T-helper 2 cell (primary cell): ENCODE measurements at regions not wholly inside any gene's neighbourhood (a gene's known extent, or its start where the extent isn't known, plus 50 kb on each side); places are given as distances from the start of the nearest gene placed in this dataset.
"Not testable (repeated sequence)": the region's sequence is repeated elsewhere in the genome, so short reads cannot be mapped to it uniquely, and the experiment has no call there.

Experiments used
- DNase-seq, 5 experiments: peaks; one replicate each; pipeline versions ENCODE4 v3.0.0 to v3.0.0-alpha.2; 2012 to 2022

GRCh38 chr12:68387338-68387737 is 55.2 kb upstream of the MDM1 start:
- DNase-seq, result peak in 1 of 5 experiments; percentile 38

GRCh38 chr12:68389305-68389704 is 57.1 kb upstream of the MDM1 start:
- no peak for DNase-seq

GRCh38 chr12:68391937-68392336 is 59.8 kb upstream of the MDM1 start:
- DNase-seq, result no peak

- DNase-seq, result no peak
Measured at GRCh38 chr12:68392376-68392775, 60.2 kb upstream of the MDM1 start.

- DNase-seq, result no peak
Measured at GRCh38 chr12:68393417-68393816, 61.3 kb upstream of the MDM1 start.

GRCh38 chr12:68397566-68398158 is 65.5 kb upstream of the MDM1 start:
- DNase-seq, result no peak

GRCh38 chr12:68398689-68399088 is 66.5 kb upstream of the MDM1 start:
- DNase-seq, result not testable (repeated sequence)

- no peak for DNase-seq
Measured at GRCh38 chr12:68400226-68400829, 68.2 kb upstream of the MDM1 start.

GRCh38 chr12:68402422-68402821 is 70.3 kb upstream of the MDM1 start:
- DNase-seq, result no peak

GRCh38 chr12:68403296-68403695 is 71.1 kb upstream of the MDM1 start:
- peak in 1 of 5 experiments; percentile 20 for DNase-seq

GRCh38 chr12:68403711-68404110 is 71.5 kb upstream of the MDM1 start:
- no peak for DNase-seq

- no peak for DNase-seq
Measured at GRCh38 chr12:68405343-68405781, 73.2 kb upstream of the MDM1 start.

GRCh38 chr12:68406134-68406576 is 74.0 kb upstream of the MDM1 start:
- DNase-seq, result no peak

- no peak for DNase-seq
Measured at GRCh38 chr12:68406911-68407310, 74.7 kb upstream of the MDM1 start.

GRCh38 chr12:68410018-68410660 is 78.0 kb upstream of the MDM1 start:
- no peak for DNase-seq

- no peak for DNase-seq
Measured at GRCh38 chr12:68411371-68411770, 79.2 kb upstream of the MDM1 start.

- no peak for DNase-seq
Measured at GRCh38 chr12:68414988-68415387, 82.8 kb upstream of the MDM1 start.

- no peak for DNase-seq
Measured at GRCh38 chr12:68416350-68416749, 84.2 kb upstream of the MDM1 start.

- DNase-seq, result no peak
Measured at GRCh38 chr12:68416826-68417225, 84.7 kb upstream of the MDM1 start.

GRCh38 chr12:68418137-68418460 is 85.9 kb upstream of the MDM1 start:
- no peak for DNase-seq

GRCh38 chr12:68420225-68421010 is 88.3 kb upstream of the MDM1 start:
- DNase-seq, result no peak

- peak in 1 of 5 experiments; percentile 15 for DNase-seq
Measured at GRCh38 chr12:68422159-68422558, 90.0 kb upstream of the MDM1 start.

GRCh38 chr12:68422956-68423574 is 90.9 kb upstream of the MDM1 start:
- no peak for DNase-seq
